HepG2 (cell line): ENCODE measurements at regions not wholly inside any gene's neighbourhood (a gene's known extent, or its start where the extent isn't known, plus 50 kb on each side); places are given as distances from the start of the nearest gene placed in this dataset.

Experiments
- ATAC-seq: fragments of 200-7000 bp; cut with Tn5 transposase; 3 replicates; pipeline ENCODE4 v1.9.1; 2020; ENCODE audit warnings: mild to moderate bottlenecking, moderate library complexity
- BruUV-seq: library from RNA; stranded (reverse); fragments of 400-500 nt; replicated peaks from 2 replicates; lab custom pipeline; 2021; lab: Mats Ljungman, UMichigan
- CTCF ChIA-PET: fragments of 300-600 bp; formaldehyde crosslinking; extraction: SDS; loops from one replicate; lab custom pipeline; 2021; ENCODE audit warnings: low total read pairs, inconsistent platforms, low intra/inter-chr PET ratio; lab: Yijun Ruan, JAX
- POLR2A ChIA-PET: fragments of 350-600 bp; sonication (Branson Sonifier 250); formaldehyde crosslinking; loops from one replicate; lab custom pipeline; 2020; ENCODE audit warnings: antibody characterized with exemption, inconsistent platforms; lab: Yijun Ruan, JAX
- DNase-seq: peaks from one replicate; pipeline ENCODE4 v3.0.0-alpha.2; 2015; ENCODE audit warnings: low spot score
- FAIRE-seq: peaks from 3 replicates; lab custom pipeline; 2011; peaks lifted over from hg19 to GRCh38; lab: Jason Lieb, UNC
- H2AFZ ChIP-seq: one replicate; pipeline ENCODE4 v1.6.1; 2011; ENCODE audit warnings: low read length, inconsistent platforms
- H3K27ac ChIP-seq: fragments of 300-600 bp; 3 replicates; pipeline ENCODE4 v1.8.0; 2011; ENCODE audit warnings: mixed run types, mild to moderate bottlenecking, mixed read lengths, low read length, inconsistent platforms; ENCODE audit not compliant: insufficient read depth; ENCODE audit errors: extremely low read length
- H3K27me3 ChIP-seq, 2 experiments: fragments of 200-600 bp in 1 of 2; 2 replicates in 1 of 2; 3 replicates in 1 of 2; pipeline versions ENCODE4 v1.6.0 to v1.8.0; 2011; ENCODE audit warnings: low read length in 2 of 2, mild to moderate bottlenecking in 2 of 2, moderate library complexity in 2 of 2, inconsistent platforms in 1 of 2; ENCODE audit not compliant: insufficient read depth in 2 of 2, control insufficient read depth in 1 of 2
- H3K36me3 ChIP-seq, 2 experiments: fragments of 200-600 bp in 1 of 2; replicated peaks in 1 of 2; 2 replicates in 1 of 2; 3 replicates in 1 of 2; pipeline versions ENCODE4 v1.5.1 to v1.8.0; 2011; ENCODE audit warnings: low read length in 2 of 2, inconsistent platforms in 1 of 2; ENCODE audit not compliant: insufficient read depth in 2 of 2, control insufficient read depth in 1 of 2
- H3K4me1 ChIP-seq: 2 replicates; pipeline ENCODE4 v1.5.1; 2012; ENCODE audit warnings: low read length, inconsistent platforms; ENCODE audit not compliant: insufficient read depth
- H3K4me2 ChIP-seq: 2 replicates; pipeline ENCODE4 v1.6.0; 2011; ENCODE audit warnings: low read depth, low read length, inconsistent platforms
- H3K4me3 ChIP-seq, 3 experiments: fragments of 200-600 bp in 1 of 3; sonication (generic), shearing (Covaris generic) in 1 of 3; replicated peaks in 1 of 3; 2 replicates each; pipeline ENCODE4 v1.5.1; 2011 to 2016; ENCODE audit warnings: low read length in 3 of 3, inconsistent platforms in 2 of 3, low read depth in 2 of 3, mild to moderate bottlenecking in 2 of 3, control low read depth in 1 of 3, mixed read lengths in 1 of 3; ENCODE audit not compliant: insufficient read depth in 1 of 3
- H3K79me2 ChIP-seq: one replicate; pipeline ENCODE4 v1.6.1; 2011; ENCODE audit warnings: low read length, inconsistent platforms; ENCODE audit not compliant: insufficient read depth
- H3K9ac ChIP-seq: 2 replicates; pipeline ENCODE4 v1.6.0; 2011; ENCODE audit warnings: mild to moderate bottlenecking, low read depth, low read length, inconsistent platforms; ENCODE audit not compliant: insufficient read depth
- H3K9me3 ChIP-seq: 2 replicates; pipeline ENCODE4 v1.5.1; 2012; ENCODE audit warnings: mild to moderate bottlenecking, low read length
- H4K20me1 ChIP-seq: 2 replicates; pipeline ENCODE4 v1.6.0; 2011; ENCODE audit warnings: inconsistent platforms, mild to moderate bottlenecking, low read length, moderate library complexity; ENCODE audit not compliant: insufficient read depth
- FOXA3 ChIP-seq: IDR thresholded peaks from 2 replicates; pipeline ENCODE4 v1.6.1; 2016; ENCODE audit warnings: missing genetic modification reagents, missing compliant biosample characterization
- FOXP1 ChIP-seq, 2 experiments: fragments of 450-650 bp in 1 of 2; IDR thresholded peaks; 2 replicates each; pipeline ENCODE4 v1.6.1; 2017 to 2018; ENCODE audit warnings: antibody characterized with exemption in 1 of 2
- KLF9 ChIP-seq: IDR thresholded peaks from 2 replicates; pipeline ENCODE4 v1.6.1; 2016; ENCODE audit warnings: low read depth
- SRF ChIP-seq: IDR thresholded peaks from 2 replicates; pipeline ENCODE4 v1.6.1; 2011; ENCODE audit warnings: mild to moderate bottlenecking, low read depth, low read length, moderate library complexity
- ZFP36L1 ChIP-seq: sonication (generic); formaldehyde crosslinking; IDR thresholded peaks from 2 replicates; pipeline ENCODE4 v1.8.0; 2022; ENCODE audit warnings: mild to moderate bottlenecking, missing genetic modification reagents, moderate library complexity
- ZNF549 ChIP-seq: sonication (generic); formaldehyde crosslinking; IDR thresholded peaks from 2 replicates; pipeline ENCODE4 v1.5.0; 2020; ENCODE audit warnings: missing genetic modification reagents
- ZNF672 ChIP-seq: sonication (generic); formaldehyde crosslinking; IDR thresholded peaks from 2 replicates; pipeline ENCODE4 v1.8.1; 2022; ENCODE audit warnings: missing genetic modification reagents
- ZNF777 ChIP-seq: sonication (generic); formaldehyde crosslinking; IDR thresholded peaks from 2 replicates; pipeline ENCODE4 v1.4.0; 2020; ENCODE audit warnings: missing genetic modification reagents
- ZNF780A ChIP-seq: sonication (generic); formaldehyde crosslinking; IDR thresholded peaks from 2 replicates; pipeline ENCODE4 v1.8.0; 2022; ENCODE audit warnings: mild to moderate bottlenecking, missing genetic modification reagents, moderate library complexity
- WGBS: methylation state at CpG from one replicate; pipeline ENCODE4 v1.1.6; 2017; ENCODE audit warnings: low lambda C conversion rate; 5-methylcytosine and 5-hydroxymethylcytosine counted together
- in situ Hi-C: cut with HindIII; loops from 2 replicates; pipeline ENCODE4 v1.10.0; 2017; ENCODE audit warnings: low pct_unique_long_range_greater_than_20kb; ENCODE audit not compliant: extremely low pct_ligation_motif_present
- intact Hi-C: fragments of 100-400 bp; cut with micrococcal nuclease; formaldehyde crosslinking; loops from one replicate; pipeline ENCODE4 v1.10.0; 2022; ENCODE audit not compliant: unreplicated experiment
- TF ChIP-seq, protein P1 (sequence below): sonication (generic); formaldehyde crosslinking; IDR thresholded peaks from 2 replicates; pipeline ENCODE4 v1.5.0; 2020; ENCODE audit warnings: mild to moderate bottlenecking, missing genetic modification reagents
- TF ChIP-seq, protein P2 (sequence below): sonication (generic); formaldehyde crosslinking; IDR thresholded peaks from 2 replicates; pipeline ENCODE4 v1.5.0; 2020; ENCODE audit warnings: mild to moderate bottlenecking, missing genetic modification reagents
- TF ChIP-seq, protein P3 (sequence below): sonication (generic); formaldehyde crosslinking; IDR thresholded peaks from 2 replicates; pipeline ENCODE4 v1.9.0; 2021; ENCODE audit warnings: missing genetic modification reagents, borderline replicate concordance
- TF ChIP-seq, protein P4 (sequence below): sonication (generic); formaldehyde crosslinking; IDR thresholded peaks from 2 replicates; pipeline ENCODE4 v1.4.0; 2020; ENCODE audit warnings: missing genetic modification reagents, low read depth, mild to moderate bottlenecking, borderline replicate concordance
- TF ChIP-seq, protein P5 (sequence below): sonication (generic); formaldehyde crosslinking; IDR thresholded peaks from 2 replicates; pipeline ENCODE4 v1.4.0; 2020; ENCODE audit warnings: mild to moderate bottlenecking, missing genetic modification reagents
- TF ChIP-seq, protein P6 (sequence below): sonication (generic); formaldehyde crosslinking; IDR thresholded peaks from 2 replicates; pipeline ENCODE4 v1.5.1; 2020; ENCODE audit warnings: mild to moderate bottlenecking, missing genetic modification reagents, borderline replicate concordance

DNA sequence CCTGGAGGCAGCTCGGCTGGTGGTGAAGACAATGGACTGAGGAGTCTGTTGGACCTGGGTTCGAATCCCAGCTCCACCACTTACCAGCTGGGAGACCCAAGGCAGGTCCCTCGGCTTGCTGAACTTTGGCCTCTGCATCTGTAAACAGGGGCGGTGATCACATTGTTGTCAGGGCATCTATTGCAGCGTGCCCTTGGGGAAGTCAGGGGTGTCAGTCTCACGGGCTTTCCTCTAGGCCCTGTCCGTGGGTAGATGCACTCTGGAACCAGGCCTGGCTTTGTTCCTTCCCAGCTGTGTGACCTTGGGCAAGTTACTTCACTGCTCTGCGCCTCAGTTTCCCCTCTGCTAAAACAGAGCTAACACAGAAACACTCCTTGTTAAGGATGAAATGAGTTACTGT lies 68.8 kb upstream of the SLC6A6 start:
- H3K79me2 ChIP-seq, result no peaks in the 10 kb centered on the region
- no peaks in the 10 kb centered on the region for H3K36me3 ChIP-seq
- FAIRE-seq, result no peak
- intact Hi-C loops, result no loop called here
- H3K9ac ChIP-seq, result no peak overlapping the region
- BruUV-seq, result no TSS peak
- no peaks in the 10 kb centered on the region for H3K9me3 ChIP-seq
- no peaks in the 10 kb centered on the region for H4K20me1 ChIP-seq
- in situ Hi-C loops, result no loop called here
- 75% methylated on average over 1 of the region's 8 CpGs for WGBS
- no peak overlapping the region for H3K4me3 ChIP-seq
- peaks cover 0 to 8% of the 10 kb centered on the region in 2 experiments; a peak in 1 of 5 replicates for H3K27me3 ChIP-seq
- H3K4me2 ChIP-seq, result no peak overlapping the region
- POLR2A ChIA-PET, result no interaction called here
- H2AFZ ChIP-seq, result no peak overlapping the region
- CTCF ChIA-PET, result no interaction called here
- H3K27ac ChIP-seq, result no peak overlapping the region
- peaks cover 27% of the 10 kb centered on the region for H3K4me1 ChIP-seq
- DNase-seq, result no peak
- no peak for ATAC-seq
- TF ChIP-seq, protein P1, sequence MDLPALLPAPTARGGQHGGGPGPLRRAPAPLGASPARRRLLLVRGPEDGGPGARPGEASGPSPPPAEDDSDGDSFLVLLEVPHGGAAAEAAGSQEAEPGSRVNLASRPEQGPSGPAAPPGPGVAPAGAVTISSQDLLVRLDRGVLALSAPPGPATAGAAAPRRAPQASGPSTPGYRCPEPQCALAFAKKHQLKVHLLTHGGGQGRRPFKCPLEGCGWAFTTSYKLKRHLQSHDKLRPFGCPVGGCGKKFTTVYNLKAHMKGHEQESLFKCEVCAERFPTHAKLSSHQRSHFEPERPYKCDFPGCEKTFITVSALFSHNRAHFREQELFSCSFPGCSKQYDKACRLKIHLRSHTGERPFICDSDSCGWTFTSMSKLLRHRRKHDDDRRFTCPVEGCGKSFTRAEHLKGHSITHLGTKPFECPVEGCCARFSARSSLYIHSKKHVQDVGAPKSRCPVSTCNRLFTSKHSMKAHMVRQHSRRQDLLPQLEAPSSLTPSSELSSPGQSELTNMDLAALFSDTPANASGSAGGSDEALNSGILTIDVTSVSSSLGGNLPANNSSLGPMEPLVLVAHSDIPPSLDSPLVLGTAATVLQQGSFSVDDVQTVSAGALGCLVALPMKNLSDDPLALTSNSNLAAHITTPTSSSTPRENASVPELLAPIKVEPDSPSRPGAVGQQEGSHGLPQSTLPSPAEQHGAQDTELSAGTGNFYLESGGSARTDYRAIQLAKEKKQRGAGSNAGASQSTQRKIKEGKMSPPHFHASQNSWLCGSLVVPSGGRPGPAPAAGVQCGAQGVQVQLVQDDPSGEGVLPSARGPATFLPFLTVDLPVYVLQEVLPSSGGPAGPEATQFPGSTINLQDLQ (CRISPR knock-in tag), result no peak
- TF ChIP-seq, protein P2, sequence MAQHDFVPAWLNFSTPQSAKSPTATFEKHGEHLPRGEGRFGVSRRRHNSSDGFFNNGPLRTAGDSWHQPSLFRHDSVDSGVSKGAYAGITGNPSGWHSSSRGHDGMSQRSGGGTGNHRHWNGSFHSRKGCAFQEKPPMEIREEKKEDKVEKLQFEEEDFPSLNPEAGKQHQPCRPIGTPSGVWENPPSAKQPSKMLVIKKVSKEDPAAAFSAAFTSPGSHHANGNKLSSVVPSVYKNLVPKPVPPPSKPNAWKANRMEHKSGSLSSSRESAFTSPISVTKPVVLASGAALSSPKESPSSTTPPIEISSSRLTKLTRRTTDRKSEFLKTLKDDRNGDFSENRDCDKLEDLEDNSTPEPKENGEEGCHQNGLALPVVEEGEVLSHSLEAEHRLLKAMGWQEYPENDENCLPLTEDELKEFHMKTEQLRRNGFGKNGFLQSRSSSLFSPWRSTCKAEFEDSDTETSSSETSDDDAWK (CRISPR knock-in tag), result no peak
- no peak for TF ChIP-seq ZNF777 (CRISPR knock-in tag)
- TF ChIP-seq ZNF780A (CRISPR knock-in tag), result no peak
- 0 out of 2 replicates have a peak, but pooled peaks have one; percentile 21 for TF ChIP-seq FOXA3 (CRISPR knock-in tag)
- no peak for TF ChIP-seq SRF
- TF ChIP-seq, protein P3, sequence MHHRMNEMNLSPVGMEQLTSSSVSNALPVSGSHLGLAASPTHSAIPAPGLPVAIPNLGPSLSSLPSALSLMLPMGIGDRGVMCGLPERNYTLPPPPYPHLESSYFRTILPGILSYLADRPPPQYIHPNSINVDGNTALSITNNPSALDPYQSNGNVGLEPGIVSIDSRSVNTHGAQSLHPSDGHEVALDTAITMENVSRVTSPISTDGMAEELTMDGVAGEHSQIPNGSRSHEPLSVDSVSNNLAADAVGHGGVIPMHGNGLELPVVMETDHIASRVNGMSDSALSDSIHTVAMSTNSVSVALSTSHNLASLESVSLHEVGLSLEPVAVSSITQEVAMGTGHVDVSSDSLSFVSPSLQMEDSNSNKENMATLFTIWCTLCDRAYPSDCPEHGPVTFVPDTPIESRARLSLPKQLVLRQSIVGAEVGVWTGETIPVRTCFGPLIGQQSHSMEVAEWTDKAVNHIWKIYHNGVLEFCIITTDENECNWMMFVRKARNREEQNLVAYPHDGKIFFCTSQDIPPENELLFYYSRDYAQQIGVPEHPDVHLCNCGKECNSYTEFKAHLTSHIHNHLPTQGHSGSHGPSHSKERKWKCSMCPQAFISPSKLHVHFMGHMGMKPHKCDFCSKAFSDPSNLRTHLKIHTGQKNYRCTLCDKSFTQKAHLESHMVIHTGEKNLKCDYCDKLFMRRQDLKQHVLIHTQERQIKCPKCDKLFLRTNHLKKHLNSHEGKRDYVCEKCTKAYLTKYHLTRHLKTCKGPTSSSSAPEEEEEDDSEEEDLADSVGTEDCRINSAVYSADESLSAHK, result no peak
- no peak for TF ChIP-seq FOXP1 (IDR thresholded peaks at IDR 0.05)
- 0 out of 2 replicates have a peak, but pooled peaks have one; percentile 49 for TF ChIP-seq FOXP1 (CRISPR knock-in tag; IDR thresholded peaks at IDR 0.05)
- TF ChIP-seq ZNF672 (CRISPR knock-in tag), result no peak
- TF ChIP-seq KLF9, result no peak
- TF ChIP-seq, protein P4, sequence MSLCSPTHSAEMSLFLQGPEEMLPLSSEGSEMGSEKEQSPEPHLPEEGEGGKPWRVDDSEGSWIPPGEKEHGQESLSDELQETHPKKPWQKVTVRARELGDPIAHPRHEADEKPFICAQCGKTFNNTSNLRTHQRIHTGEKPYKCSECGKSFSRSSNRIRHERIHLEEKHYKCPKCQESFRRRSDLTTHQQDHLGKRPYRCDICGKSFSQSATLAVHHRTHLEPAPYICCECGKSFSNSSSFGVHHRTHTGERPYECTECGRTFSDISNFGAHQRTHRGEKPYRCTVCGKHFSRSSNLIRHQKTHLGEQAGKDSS (CRISPR knock-in tag), result peak; percentile 47; the same call in 1 of the 2 replicates
- TF ChIP-seq ZNF549 (CRISPR knock-in tag), result no peak
- TF ChIP-seq, protein P5, sequence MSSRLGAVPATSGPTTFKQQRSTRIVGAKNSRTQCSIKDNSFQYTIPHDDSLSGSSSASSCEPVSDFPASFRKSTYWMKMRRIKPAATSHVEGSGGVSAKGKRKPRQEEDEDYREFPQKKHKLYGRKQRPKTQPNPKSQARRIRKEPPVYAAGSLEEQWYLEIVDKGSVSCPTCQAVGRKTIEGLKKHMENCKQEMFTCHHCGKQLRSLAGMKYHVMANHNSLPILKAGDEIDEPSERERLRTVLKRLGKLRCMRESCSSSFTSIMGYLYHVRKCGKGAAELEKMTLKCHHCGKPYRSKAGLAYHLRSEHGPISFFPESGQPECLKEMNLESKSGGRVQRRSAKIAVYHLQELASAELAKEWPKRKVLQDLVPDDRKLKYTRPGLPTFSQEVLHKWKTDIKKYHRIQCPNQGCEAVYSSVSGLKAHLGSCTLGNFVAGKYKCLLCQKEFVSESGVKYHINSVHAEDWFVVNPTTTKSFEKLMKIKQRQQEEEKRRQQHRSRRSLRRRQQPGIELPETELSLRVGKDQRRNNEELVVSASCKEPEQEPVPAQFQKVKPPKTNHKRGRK, result no peak
- no peak for TF ChIP-seq ZFP36L1 (CRISPR knock-in tag)
- TF ChIP-seq, protein P6, sequence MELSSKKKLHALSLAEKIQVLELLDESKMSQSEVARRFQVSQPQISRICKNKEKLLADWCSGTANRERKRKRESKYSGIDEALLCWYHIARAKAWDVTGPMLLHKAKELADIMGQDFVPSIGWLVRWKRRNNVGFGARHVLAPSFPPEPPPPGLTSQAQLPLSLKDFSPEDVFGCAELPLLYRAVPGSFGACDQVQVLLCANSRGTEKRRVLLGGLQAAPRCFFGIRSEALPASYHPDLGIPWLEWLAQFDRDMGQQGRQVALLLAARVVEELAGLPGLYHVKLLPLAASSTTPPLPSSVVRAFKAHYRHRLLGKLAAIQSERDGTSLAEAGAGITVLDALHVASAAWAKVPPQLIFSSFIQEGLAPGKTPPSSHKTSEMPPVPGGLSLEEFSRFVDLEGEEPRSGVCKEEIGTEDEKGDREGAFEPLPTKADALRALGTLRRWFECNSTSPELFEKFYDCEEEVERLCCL (CRISPR knock-in tag), result no peak
